ENCODE measurements at regions not wholly inside any gene's neighbourhood (a gene's known extent, or its start where the extent isn't known, plus 50 kb on each side); places are given as distances from the start of the nearest gene placed in this dataset.
A peak's percentile ranks its signal among the peaks of the same experiment; 100 is the strongest.

GRCh38 chr7:35893649-35894048 lies 92.8 kb downstream of the SEPTIN7 start:
- Histone ChIP-seq H3K4me3 (no peak overlapping the region), H3K9me3 (no peaks in the 10 kb centered on the region), H3K36me3 (peaks cover 0 to 10% (median 5%) of the 10 kb centered on the region in 4 donors), H3K27ac (no peak overlapping the region), H3K27me3 (no peaks in the 10 kb centered on the region), H3K4me1 (no peaks in the 10 kb centered on the region)
- no peak for DNase-seq
- WGBS, 2 donors = 97 to 100% methylated on average over 1 of the region's 1 CpG
- ATAC-seq (ENCODE audit: low FRiP score in 2 of 2) = no peak
- no peak for TF ChIP-seq EP300 (IDR thresholded peaks at IDR 0.05)
- no peak for TF ChIP-seq CTCF (IDR thresholded peaks at IDR 0.05)
- no peak for TF ChIP-seq POLR2AphosphoS5 (IDR thresholded peaks at IDR 0.05)
- no peak for TF ChIP-seq POLR2A (IDR thresholded peaks at IDR 0.05)

GRCh38 chr7:35894721-35895120 lies 93.9 kb downstream of the SEPTIN7 start:
- TF ChIP-seq CTCF (IDR thresholded peaks at IDR 0.05) (no peak), EP300 (IDR thresholded peaks at IDR 0.05) (no peak), POLR2AphosphoS5 (IDR thresholded peaks at IDR 0.05) (no peak), POLR2A (IDR thresholded peaks at IDR 0.05) (no peak)
- Histone ChIP-seq H3K4me1 (no peaks in the 10 kb centered on the region), H3K4me3 (no peak overlapping the region), H3K36me3 (peaks cover 0 to 16% (median 8%) of the 10 kb centered on the region in 4 donors), H3K9me3 (no peaks in the 10 kb centered on the region), H3K27ac (no peak overlapping the region), H3K27me3 (no peaks in the 10 kb centered on the region)
- no peak for ATAC-seq (ENCODE audit: low FRiP score in 2 of 2)
- no peak for DNase-seq
- 85 to 97% methylated on average over 1 of the region's 1 CpG for WGBS, 2 donors

GRCh38 chr7:35900651-35901050 lies 99.8 kb downstream of the SEPTIN7 start:
- TF ChIP-seq POLR2AphosphoS5 (IDR thresholded peaks at IDR 0.05) (no peak), EP300 (IDR thresholded peaks at IDR 0.05) (no peak), CTCF (IDR thresholded peaks at IDR 0.05) (no peak), POLR2A (IDR thresholded peaks at IDR 0.05) (no peak)
- peaks cover 3 to 57% (median 13%) of the 10 kb centered on the region in 4 donors for H3K36me3 ChIP-seq
- WGBS, 2 donors = 80 to 86% methylated on average over 2 of the region's 2 CpGs
- no peak overlapping the region for H3K27ac ChIP-seq
- no peak for ATAC-seq (ENCODE audit: low FRiP score in 2 of 2)
- no peaks in the 10 kb centered on the region for H3K9me3 ChIP-seq
- no peak overlapping the region for H3K4me3 ChIP-seq
- no peak for DNase-seq
- H3K27me3 ChIP-seq = no peaks in the 10 kb centered on the region
- no peaks in the 10 kb centered on the region for H3K4me1 ChIP-seq

GRCh38 chr7:35905555-35905954 lies 104.7 kb downstream of the SEPTIN7 start:
- H3K9me3 ChIP-seq = no peaks in the 10 kb centered on the region
- no peak overlapping the region for H3K4me3 ChIP-seq
- no peak overlapping the region for H3K27ac ChIP-seq
- no peak for TF ChIP-seq POLR2AphosphoS5 (IDR thresholded peaks at IDR 0.05)
- TF ChIP-seq EP300 (IDR thresholded peaks at IDR 0.05) = no peak
- no peak for TF ChIP-seq POLR2A (IDR thresholded peaks at IDR 0.05)
- no peak for TF ChIP-seq CTCF (IDR thresholded peaks at IDR 0.05)
- H3K27me3 ChIP-seq = no peaks in the 10 kb centered on the region
- WGBS, 2 donors = 88 to 91% methylated on average over 5 of the region's 5 CpGs
- DNase-seq (no peak), ATAC-seq (ENCODE audit: low FRiP score in 2 of 2) (peak in 1 of 2 donors; percentile 73)
- H3K36me3 ChIP-seq = peaks cover 3 to 36% (median 6%) of the 10 kb centered on the region in 4 donors
- peaks cover 0 to 3% (median 0%) of the 10 kb centered on the region in 4 donors for H3K4me1 ChIP-seq

DNA sequence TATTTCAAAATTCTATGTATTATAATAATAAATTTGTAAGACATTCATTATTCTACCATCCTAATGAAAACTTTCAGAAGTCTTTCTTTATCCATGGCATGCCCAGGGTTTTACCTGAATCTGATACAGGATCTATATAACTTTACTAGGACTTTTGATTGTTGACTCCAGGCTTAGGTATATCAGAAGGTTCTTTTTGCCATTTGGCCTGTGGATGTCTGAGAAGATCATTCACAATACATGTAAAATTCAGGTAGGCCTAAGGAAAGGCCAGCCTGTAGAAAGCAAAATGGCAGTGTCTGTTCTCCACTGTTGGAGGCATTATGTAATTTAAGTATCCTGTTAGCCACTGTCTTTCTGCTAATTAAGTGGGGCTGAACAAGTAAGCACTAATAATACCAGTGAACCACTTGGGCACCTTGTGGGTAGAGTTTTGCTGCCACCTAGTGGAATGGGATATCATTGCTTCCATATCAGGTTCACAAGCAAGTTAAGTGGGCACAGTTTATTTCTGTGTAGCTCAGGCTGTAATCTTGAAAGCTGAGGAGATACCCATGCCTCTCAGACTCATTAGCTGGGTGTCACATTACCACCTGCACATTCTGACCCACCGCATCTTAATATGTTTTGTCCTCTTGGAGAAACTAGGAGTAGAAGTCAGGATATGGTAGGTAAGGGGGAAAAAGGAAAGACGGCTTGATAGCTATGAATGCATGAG lies 105.5 kb downstream of the SEPTIN7 start:
- WGBS, 2 donors = 58 to 60% methylated on average over 2 of the region's 2 CpGs
- DNase-seq = peak in 1 of 2 donors; percentile 57
- H3K27ac ChIP-seq = no peak overlapping the region

More for the DNA sequence above, 105.5 kb downstream of the SEPTIN7 start:
- TF ChIP-seq POLR2AphosphoS5 (IDR thresholded peaks at IDR 0.05) (no peak), CTCF (IDR thresholded peaks at IDR 0.05) (peak; percentile 78 to 93 (median 90)), EP300 (IDR thresholded peaks at IDR 0.05) (no peak), POLR2A (IDR thresholded peaks at IDR 0.05) (no peak)
- Histone ChIP-seq H3K4me1 (peaks cover 0 to 3% (median 0%) of the 10 kb centered on the region in 4 donors), H3K36me3 (peaks cover 3 to 36% (median 6%) of the 10 kb centered on the region in 4 donors), H3K4me3 (no peak overlapping the region), H3K27me3 (no peaks in the 10 kb centered on the region), H3K9me3 (no peaks in the 10 kb centered on the region)
- peak; percentile 89 to 94 for ATAC-seq (ENCODE audit: low FRiP score in 2 of 2)

Measured in upper lobe of left lung (tissue), 6 donors.